Renal cortical epithelial cell (primary cell): ENCODE measurements at regions not wholly inside any gene's neighbourhood (a gene's known extent, or its start where the extent isn't known, plus 50 kb on each side); places are given as distances from the start of the nearest gene placed in this dataset.
A peak's percentile ranks its signal among the peaks of the same experiment; 100 is the strongest.

Experiments used
- DNase-seq: peaks from one replicate; pipeline ENCODE4 v3.0.0-alpha.2; 2011; ENCODE audit warnings: low read depth

DNA sequence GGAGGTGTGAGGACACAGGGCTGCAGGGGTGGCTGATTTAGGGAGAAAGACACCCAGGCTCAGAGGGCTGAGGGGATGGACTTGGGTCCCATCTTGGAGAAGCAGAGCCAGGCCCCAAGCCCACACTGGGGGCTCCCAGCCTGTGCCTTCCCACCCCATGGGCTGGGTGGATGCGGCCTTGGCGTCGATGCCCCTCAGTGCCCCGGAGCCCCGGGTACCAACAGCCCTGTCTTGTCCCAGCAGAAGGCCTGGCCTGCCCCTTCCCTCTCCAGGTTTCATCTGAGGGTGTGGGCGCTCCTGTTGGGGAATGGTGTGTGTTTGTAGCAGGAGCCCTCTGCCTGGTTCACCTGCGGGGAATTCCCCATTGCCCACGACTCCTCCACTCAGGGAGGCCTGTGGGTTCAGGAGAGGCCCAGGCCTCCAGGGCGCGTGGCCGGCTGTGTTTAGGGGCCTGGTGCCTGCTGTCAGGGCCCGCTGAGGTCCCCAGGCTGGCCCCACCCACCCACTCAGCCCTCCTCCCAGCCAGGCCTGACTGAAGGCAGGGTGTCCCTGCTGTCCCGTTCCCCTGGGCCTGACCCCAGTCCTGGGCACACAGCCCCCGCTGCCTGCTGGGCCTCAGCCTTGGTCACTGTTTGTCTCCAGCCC, 51.1 kb upstream of the BEGAIN start:
- DNase-seq, result no peak

DNA sequence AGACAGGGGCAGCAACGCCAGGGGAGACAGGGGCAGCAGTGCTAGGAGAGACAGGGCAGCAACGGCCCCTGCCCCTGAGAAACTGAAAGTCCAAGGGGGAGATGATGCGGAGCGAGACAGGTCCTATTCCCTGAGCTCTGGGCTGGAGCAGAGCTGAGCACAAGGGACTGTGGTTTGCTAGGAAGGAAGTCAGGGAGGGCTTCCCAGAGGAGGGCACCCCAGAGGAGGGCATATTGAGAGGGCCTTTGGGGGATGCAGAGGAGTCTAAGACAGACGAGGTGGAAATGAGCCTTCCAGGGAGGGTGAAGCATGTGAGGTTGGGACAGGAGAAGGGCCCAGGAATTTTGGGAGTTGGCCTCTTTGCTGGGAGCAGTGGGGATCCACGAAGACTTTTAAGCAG, 52.1 kb upstream of the BEGAIN start:
- no peak for DNase-seq

DNA sequence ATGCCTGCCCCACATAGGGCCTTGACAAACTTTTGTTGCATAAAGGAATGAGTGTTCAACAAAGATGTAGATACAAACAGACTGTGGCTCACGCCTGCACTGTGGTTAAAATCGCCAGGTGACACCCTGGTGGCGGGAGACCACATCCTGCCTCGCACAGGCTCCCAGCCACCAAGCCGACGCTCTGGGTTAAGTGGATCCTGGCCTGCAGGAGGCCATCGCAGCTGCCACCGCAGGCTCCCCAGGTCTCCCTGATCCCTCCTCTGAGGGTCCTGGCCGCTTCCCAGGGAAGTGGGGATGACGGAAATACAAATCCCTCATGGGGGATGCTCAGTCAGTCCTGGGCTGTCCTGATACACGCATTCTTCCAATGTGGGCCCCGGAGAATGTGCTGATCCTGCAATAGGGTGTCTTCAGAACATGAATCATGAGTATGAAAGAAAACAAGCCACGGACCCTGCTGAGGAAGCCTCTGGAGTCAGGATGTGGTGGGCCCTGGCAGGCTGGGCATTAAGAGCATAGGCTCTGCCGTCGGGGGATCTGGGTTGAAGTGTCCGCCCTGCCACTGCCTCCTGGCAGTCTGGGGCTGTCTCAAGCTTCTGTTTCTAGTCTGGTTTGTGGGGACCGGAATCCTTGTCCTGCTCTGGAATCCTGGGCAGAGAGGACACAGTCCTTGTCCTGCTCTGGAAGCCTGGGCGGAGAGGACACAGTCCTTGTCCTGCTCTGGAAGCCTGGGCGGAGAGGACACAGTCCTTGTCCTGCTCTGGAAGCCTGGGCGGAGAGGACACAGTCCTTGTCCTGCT, 53.5 kb upstream of the BEGAIN start:
- DNase-seq, result no peak

DNA sequence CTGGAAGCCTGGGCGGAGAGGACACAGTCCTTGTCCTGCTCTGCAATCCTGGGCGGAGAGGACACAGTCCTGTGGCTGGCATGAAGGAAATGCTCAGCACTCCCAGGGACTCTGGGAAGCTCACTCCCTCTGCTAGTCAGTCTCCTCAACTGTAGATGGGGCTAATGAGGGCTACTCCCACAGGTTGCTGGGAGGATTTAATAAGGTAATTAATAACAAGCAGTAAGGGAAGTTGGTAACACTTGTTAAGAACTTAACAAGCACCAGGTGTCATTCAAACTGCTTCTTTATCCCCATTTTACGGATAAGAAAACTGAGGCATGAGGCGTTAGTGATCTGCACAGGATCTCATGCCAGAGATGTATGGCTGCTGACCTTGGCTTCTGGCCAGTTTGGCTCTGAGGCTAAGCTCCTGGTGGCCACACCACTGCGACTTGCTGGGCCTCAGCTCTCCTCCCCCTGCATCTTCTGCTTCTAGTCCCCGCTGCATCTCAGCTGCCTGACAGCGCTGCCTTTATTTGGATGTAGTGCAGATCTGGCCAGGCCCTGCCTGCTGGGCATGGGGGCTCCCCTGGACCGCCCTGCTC, 54.1 kb upstream of the BEGAIN start:
- no peak for DNase-seq

DNA sequence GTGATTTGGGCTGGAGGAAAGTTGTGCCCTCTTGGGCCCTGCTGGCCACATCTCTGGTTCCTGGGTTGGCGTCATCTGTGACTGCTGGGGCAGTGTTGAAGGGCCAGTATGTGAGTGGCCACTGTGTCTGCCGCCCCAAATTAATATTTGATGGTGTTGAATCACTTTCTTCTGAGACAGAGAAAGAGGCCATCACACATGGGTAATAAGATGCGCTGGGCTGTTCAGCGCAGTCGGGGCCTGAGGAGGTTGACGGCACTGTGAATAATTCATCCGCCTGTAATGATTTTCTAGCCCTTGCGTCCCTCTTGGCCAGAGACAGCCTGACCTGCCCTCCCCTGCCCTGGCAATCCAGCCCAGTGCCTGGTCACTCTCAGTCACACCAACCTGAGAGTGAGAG, 56.2 kb upstream of the BEGAIN start:
- no peak for DNase-seq

DNA sequence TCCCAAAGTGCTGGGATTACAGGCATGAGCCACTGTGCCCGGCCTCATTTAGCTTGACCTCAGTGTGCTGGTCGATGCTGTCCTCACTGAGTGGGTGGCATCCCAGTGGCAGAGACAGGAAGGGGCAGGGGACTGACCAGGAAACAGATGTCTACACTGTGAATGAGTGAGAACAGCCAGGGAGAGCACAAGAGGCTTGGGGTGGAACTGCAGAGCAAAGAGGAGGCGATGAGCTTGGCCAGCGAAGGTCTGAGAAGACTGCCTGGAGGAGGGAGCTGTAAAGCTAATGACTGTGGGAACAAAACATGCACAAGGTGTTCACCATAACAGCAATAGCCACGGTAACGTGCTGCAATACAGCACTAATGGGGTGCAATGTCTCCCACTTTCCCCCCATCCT, 57.2 kb upstream of the BEGAIN start:
- no peak for DNase-seq

DNA sequence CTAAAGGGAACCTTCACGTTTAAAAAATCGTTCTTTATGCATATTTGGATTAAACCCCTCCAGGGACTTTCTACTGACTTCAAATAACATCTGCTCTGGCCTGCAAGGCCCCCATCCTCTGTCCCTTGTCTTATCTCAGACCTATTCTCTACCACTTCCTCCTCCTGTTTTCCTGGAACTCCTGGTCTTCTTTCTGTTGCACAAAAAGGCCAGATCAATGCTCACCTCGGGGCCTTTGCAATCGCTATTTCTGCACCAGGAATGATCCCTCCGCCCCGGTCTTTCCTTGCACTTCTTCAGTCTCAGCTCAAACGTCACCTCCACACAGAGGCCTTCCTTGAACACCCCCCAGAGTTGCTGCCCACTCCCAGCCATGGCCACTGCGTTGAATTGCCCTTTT, 57.6 kb upstream of the BEGAIN start:
- no peak for DNase-seq

DNA sequence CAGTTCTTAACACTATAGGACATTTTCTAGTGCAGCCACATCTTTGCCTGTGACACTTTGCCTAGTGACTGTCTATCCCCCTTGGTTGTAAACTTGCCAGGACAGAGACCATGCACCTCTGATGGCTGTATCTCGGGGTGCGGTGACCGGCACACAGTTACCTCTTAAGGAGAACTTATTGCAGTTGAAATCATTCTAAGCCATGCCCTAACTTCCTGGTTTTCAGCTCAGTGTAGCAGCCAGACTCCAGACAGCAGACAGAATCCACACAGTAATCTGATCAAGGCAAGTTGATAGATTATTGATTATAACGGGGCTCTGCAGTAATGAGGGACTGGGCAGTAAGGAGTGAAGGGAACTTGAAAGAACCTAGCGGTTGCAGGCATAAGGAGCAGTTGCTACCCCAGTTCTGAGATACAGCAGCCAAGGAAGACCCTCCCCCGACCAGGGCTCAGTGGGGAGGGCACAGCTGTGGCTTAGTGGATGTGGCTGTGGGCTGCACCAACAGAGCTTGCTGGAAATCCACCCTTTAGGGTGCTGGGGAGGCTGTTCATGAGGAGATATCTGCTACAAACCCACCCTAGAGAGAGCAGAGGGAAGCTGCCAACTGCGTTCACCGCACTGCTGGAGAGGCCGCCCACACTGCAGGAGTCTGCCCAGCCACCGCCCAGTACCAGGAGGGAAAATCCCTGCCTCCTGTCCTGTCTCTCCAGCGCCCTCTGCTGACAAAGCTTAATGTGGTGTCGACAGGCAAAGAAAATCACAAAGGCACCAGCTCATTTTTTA, 58.2 kb upstream of the BEGAIN start:
- peak; percentile 67 for DNase-seq

DNA sequence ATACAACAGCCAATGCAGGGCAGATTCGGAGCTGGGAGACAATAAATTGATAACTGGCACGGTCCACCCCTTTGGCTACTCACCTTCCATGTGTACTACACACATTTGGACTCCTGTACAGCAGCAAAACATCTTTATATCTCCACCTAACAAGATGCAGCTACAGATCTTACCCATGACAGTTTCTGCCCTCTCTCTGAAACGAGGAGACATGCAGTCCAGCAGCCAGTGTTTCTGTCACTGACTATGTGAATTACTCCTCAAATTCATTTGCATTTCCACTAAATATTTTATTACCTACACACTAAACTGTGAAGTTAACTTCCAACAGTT, 58.7 kb upstream of the BEGAIN start:
- DNase-seq, result no peak

DNA sequence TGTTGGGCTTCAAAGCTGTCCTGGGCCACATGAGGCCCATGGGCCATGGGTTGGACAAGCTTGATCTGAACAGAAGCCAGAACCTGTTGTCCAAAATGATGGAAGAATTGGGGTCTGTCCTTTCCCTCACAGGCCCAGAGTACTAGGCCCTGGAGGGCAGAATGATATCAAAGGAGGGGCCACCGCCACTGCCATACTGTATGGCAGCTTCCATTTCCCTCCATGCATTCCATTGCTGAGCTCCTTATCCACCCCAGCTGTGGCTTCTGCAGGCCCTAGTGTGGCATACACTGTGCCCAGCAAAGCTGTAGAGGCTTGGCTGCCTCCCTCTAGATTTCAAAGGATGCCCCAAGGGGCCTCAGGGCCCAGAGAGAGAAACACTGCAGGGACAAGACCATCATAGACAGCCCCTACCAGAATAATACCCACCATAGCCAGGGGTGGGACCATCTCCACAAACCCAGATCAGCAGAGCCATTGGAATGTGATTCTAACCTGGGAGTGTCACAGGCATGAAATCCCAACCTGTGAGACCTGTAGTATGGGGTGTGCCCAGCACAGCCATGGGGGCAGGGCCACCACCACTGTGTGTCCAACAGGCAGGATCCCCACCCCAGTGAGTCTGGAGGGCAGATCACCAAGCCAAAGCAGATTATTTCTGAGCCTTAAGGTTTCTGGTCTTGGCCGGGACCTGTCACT, 61.4 kb upstream of the BEGAIN start:
- no peak for DNase-seq

DNA sequence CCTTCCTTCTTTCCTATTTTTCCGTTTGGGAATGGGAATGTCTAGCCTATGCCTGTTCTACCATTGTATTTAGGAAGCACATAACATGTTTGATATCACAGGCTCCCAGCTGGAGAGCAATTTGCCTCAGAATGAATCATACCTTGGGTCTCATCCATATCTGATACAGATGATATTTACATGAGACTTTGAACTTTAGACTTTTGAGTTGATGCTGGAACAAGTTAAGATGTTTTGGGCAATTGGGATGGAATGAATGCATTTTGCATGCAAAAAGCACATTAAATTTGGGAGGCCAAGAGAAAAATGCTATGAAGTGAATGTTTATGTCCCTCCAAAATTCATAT, 61.9 kb upstream of the BEGAIN start:
- no peak for DNase-seq

DNA sequence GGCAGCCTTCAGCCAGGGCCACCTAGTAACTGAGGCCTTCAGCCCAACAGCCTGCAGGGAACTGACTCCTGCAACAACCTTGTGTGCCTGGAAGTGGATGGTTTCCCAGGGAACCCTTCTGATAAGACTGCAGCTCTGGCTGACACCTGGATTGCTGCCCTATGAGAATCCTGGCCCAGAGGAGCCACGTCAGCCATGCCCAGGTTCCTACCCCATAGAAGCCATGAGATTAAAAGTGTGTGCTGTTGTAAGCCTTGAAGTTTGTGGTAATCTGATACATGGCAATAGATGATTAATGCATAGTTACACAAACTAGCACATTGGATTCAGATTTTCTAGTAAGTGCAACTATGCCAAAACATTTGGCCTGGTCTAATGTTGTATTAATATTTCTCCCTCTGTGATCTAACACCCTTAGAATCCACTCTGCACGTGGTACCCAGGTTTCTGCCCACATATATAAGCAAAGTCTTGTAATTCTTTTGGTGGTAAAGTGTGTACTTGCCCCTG, 64.8 kb upstream of the BEGAIN start:
- no peak for DNase-seq

DNA sequence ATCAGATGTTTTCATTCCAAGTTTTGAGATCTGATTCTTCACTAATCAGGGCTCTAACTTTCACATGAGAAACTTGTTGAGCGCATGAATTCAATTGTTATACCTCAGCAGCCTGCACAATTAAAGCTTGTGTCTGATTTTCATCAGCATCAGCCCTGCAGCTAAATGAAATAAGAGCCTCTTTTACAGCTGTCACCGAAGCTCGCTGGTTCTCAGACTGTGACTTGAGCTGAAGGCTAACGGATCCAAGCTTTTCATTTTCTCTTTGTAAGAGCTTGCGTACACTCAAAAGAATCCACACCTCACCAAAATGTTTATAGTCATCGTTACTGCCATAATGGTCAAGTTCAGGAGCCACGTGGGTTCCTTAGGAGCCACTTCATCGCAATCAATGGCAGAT, 65.5 kb upstream of the BEGAIN start:
- DNase-seq, result no peak

DNA sequence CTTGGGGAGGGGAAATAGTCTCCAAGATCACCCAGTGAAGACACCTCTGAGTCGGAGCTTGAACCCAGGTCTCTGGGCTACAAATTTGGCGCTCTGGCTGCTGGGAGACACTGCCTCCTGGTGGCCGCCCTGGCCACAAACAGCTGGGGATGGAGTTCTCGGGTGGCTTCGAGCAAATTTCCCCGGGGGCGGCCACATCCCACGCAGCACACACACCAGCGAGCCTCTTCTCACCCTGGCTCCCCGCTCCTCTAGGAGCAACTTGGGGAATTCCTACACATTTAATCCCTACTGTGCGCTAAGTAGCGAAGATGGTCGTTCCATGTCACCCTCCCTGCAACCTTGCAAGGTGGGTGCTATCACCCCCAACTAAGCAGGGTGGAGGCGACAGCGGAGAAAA, 66.2 kb upstream of the BEGAIN start:
- DNase-seq, result no peak

DNA sequence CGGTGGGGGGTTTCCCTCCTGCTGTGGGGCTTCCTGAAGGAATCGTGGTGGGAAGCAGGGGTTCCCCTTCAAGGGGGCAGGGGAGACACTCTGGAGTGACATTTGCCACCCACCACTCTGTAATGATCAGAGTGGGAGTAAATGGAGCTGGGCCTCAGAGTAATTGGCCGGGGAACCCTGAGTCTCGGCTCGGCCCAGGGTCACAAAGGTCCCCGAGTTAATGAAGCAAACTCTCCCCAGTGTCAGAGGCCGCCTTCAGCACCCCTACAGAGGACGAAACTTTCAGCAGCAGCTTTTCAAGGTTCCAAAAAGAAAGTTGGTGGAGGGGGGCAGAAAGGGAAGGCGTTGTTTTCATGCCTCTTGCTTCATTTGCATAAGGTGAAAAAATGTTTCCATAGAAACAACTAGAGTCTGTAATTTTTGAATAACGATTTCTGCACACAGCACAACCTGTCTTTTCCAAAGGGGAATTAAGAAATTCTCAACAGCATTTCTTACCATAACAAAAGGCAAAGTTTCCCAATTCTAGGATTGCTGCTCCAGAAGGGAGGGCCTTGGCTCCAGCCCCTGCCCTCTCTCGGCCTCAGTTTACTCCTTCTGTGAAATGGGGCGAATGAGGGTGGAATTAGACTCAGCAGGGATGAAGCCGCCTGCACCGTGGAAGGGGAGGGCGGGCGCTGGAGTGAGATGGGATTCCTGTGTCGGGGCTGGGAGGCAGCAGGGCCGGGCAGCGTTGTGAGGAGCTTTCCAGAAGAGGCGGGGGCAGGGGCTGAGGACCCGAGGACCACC, 67.0 kb upstream of the BEGAIN start:
- DNase-seq, result no peak

DNA sequence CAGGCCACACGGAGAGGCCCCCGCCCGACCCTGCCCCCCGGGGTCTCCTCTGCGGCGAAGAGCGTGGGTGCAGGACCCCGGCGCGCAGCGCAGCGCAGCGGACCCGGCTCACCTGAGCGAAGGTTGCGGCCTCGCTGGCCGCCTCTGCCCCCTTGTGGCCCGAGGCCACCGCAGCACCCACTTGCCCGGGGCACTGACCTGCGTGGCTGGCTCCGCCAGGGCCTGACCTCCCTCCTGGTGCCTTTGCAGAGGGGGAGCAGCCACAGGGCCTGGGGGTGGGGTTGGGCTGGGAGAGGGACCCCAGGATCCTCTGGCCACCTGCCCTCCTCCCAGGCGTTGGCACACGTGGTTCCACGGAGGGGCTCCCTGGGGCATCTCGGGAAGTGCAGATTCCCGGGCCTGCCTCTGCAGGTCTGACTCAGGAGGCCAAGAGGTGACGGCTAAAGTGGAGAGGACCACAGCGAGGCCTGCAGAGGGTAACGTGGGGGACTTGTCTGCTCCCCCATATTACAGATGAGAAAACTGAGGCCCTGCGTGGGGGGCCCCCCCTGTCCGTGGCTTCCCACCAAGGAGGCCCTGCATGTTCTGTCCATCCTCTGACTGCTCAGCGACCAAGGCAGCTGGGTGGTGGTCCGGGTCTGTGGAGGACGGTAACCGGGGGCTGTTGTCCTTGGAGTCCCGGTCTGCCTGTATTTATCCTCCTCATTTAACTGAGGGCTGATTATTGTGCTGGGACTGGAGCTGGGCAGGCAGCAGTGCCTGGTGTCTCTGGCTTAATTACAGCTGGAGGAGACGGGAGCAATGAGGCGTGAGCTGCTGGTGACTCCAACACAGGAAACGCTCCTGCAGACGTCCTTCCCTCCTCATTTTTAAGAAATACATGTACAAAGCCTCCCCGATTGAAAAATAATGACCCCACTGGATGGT, 67.9 kb upstream of the BEGAIN start:
- peak; percentile 41 for DNase-seq

DNA sequence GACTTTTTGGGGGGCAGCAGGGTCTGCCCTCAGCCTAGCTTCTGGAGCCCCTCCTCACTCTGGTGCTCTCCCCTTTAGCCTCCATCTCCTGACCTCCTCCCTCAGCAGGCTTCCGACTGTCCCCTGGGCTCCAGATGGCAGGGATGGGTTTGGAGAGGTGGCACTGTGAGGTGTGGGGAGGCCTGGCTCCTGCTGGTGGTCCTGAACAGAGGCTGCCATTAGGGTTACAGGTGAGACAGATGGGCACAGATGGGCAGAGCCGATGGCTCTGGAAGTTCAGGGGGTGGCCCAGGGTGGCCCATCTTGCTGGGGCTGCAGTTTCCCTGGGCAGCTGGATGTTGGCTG, 68.5 kb upstream of the BEGAIN start:
- DNase-seq, result no peak

DNA sequence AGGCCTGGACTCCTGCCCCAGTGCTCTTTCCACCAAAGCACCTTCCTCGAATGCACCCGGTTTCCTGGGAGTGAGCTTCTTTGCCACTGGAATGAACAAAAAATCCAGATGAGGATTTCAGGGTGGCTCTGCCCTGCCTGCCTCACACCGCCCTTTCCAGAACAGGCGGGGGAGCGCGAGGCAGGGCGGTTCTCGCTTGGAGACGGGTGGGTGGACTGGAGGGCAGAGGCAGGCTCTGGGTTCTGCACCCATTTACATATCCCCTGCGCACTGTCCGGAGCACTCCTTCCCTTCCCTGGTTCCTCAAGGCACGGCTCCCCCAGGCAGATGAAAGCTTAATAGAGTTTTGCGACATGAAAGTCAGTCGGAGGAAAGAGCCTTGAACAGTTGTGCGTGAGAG, 69.7 kb upstream of the DLK1 start:
- DNase-seq, result no peak

DNA sequence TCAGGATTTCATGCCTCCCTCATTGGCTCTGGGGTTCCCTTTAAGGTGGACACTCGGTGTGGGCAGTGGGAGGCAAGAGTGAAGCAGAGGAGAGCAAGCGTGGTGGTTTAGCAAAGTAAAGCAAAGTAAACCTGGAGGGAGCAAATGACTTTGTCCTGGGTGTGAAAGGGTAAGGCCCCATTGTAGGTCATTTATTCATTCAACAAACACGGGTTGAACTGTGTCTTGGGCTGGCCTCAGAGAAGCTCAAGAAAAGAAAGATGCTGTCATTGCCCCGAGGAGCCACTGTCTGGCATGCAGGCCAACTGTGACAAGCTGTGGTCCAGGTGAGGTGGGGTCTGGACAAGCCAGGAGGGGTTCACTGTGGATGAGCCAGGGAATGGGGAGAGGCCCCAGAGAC, 68.9 kb upstream of the DLK1 start:
- no peak for DNase-seq

DNA sequence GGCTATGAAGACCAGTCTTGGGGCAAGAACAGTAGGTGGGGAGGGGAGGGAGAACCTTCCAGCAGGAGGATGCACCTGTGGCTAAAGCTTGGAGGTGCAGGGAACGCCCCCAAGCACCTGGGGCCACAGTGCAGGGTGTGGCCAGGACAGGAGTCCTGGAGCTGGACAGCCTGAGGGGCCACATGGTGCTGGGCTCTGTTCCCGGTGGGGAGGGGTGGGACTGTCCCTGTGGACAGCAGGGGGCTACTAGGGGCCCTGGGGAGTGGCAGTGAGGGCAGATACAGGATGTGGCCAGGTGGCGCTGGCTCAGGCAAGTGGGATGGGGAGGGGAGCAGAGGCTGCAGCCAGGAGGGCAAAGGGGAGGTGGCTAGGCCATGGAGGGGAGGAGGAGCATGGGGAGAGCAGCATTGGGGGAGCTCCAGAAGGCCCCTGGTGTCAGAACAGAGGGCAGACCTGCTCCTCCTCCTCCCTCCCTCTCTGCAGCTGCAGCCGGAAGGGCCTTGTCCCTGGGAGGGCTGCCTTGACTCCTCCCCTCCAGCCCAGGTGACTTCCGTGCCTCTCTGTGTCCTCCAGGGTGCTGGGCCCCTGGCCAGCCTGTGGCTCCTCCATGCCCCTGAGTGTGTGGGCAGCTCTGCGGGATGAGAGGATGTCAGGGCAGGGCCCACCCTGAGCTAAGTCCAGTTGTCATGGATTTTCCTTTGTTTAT, 68.4 kb upstream of the DLK1 start:
- DNase-seq, result no peak
